SK-N-MC (cell line): ENCODE measurements at regions not wholly inside any gene's neighbourhood (a gene's known extent, or its start where the extent isn't known, plus 50 kb on each side); places are given as distances from the start of the nearest gene placed in this dataset.
A peak's percentile ranks its signal among the peaks of the same experiment; 100 is the strongest.

Experiments
- DNase-seq: peaks from one replicate; pipeline ENCODE4 v3.0.0-alpha.2; 2011; ENCODE audit warnings: low read depth, low spot score
- H3K27ac ChIP-seq: fragments of 200-600 bp; sonication (generic); 2 replicates; pipeline ENCODE4 v1.5.1; 2016; ENCODE audit warnings: mixed run types
- H3K36me3 ChIP-seq: fragments of 200-600 bp; sonication (generic); 2 replicates; pipeline ENCODE4 v1.6.1; 2017; ENCODE audit warnings: antibody characterized with exemption, low read length, mixed read lengths; ENCODE audit not compliant: insufficient read depth
- H3K4me3 ChIP-seq: fragments of 200-600 bp; sonication (generic); 2 replicates; pipeline ENCODE4 v1.5.1; 2016
- H3K9ac ChIP-seq: fragments of 200-600 bp; sonication (generic); 2 replicates; pipeline ENCODE4 v1.8.0; 2017; ENCODE audit warnings: mixed run types, mixed read lengths; ENCODE audit not compliant: insufficient read length
- H3K9me3 ChIP-seq: fragments of 200-600 bp; sonication (generic); 2 replicates; pipeline ENCODE4 v1.6.1; 2017; ENCODE audit warnings: low read depth, mild to moderate bottlenecking, antibody characterized with exemption, low read length, moderate library complexity, mixed read lengths
- EZH2 ChIP-seq: fragments of 200-600 bp; sonication (generic); IDR thresholded peaks from one replicate; pipeline ENCODE4 v1.6.1; 2017; ENCODE audit warnings: antibody characterized with exemption
- FOXP2 ChIP-seq: optimal IDR thresholded peaks from 2 replicates; pipeline ENCODE3; 2011; ENCODE audit warnings: mild to moderate bottlenecking, moderate library complexity; ENCODE audit not compliant: insufficient read depth; ENCODE audit errors: extremely low read length, control extremely low read depth
- POLR2AphosphoS5 ChIP-seq: IDR thresholded peaks from 2 replicates; pipeline ENCODE4 v1.6.1; 2012; ENCODE audit warnings: mild to moderate bottlenecking, low read depth, low read length, borderline replicate concordance

DNA sequence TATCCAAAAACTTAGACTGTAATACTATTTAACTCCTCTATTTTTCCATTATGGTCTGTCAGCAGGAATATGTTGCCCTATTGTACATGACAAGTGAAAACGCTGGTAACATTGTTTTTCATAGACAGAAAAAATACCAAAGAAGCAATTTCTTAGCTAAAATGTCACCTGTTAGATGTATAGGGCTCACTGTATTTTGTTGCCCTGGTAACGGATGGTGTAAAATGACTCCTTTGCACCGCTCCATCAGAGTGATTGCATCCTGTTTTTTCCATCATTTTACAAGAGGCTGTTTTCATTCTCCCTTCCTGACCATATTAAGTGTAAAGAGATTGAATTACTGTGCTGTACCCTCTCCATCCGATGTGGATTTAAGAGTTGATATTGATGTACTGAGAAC is 460.1 kb upstream of the TLE4 start:
- TF ChIP-seq EZH2, result no peak
- TF ChIP-seq FOXP2, result no peak
- no peak for TF ChIP-seq POLR2AphosphoS5
- Histone ChIP-seq H3K9ac (no peak overlapping the region), H3K4me3 (no peak overlapping the region), H3K9me3 (no peaks in the 10 kb centered on the region), H3K27ac (no peak overlapping the region), H3K36me3 (no peaks in the 10 kb centered on the region)
- DNase-seq, result no peak

DNA sequence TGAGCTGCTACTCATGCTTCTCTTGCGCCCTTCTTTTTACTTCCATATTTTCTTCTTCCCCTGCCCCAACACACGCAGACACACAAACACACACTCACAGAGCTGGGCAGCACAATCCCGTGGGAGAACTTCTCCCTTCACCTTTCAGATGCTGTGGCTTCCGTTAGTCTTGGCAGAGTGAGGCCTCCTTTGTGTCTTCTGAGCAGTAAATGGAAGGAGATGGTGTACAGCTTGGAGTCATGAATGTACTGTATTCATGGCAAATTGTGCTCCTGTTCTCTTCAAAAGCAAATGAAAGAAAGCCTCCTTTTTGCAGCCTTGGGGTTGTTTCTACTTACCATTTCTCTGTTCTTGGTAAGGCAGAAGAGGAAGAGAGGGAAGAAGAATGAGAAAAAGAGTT is 456.6 kb upstream of the TLE4 start:
- Histone ChIP-seq H3K27ac (no peak overlapping the region), H3K36me3 (no peaks in the 10 kb centered on the region), H3K4me3 (no peak overlapping the region), H3K9ac (no peak overlapping the region), H3K9me3 (no peaks in the 10 kb centered on the region)
- no peak for DNase-seq
- TF ChIP-seq FOXP2 (no peak), POLR2AphosphoS5 (no peak), EZH2 (no peak)

DNA sequence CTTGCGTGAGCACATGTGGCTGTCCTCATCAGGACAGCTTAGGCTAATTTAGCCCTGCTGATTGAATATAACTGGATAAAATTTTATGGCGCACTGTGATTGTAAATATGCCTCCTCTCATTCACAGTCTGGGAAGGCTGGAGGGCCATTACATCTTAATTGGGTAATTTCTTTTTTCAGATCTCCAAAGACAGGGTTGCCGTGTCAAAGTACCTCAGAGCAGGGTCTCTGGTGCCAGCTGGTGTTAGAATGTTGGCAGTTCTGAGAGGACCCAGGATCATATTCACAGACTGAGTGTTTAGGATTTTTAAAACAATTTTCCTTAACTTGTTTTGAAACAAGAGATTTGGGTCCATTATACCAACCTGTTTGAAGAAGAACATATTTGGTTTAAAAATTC is 455.7 kb upstream of the TLE4 start:
- H3K4me3 ChIP-seq, result no peak overlapping the region
- H3K27ac ChIP-seq, result no peak overlapping the region
- no peaks in the 10 kb centered on the region for H3K9me3 ChIP-seq
- TF ChIP-seq FOXP2 (no peak), EZH2 (no peak), POLR2AphosphoS5 (no peak)
- DNase-seq, result no peak
- no peak overlapping the region for H3K9ac ChIP-seq
- no peaks in the 10 kb centered on the region for H3K36me3 ChIP-seq

DNA sequence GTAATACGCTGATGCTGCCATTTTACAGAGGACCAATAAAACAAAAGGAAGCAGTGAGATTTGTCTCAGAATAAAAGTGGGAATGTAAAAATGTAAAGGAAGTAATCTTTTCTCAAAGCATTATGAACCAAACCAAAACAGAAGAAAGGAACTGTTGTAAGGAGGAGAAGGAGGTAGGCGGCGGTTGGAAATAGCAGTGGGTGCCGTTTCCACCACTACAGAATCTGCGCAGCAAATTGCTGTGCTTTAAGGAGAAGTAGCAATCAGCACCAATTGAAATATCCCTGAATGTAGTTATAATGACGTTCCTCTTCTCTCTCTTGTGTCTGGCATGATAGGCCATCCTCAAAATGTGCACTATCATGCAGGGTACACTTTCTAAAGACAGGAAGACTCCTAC is 455.1 kb upstream of the TLE4 start:
- no peak overlapping the region for H3K4me3 ChIP-seq
- no peak for DNase-seq
- H3K36me3 ChIP-seq, result no peaks in the 10 kb centered on the region
- H3K9me3 ChIP-seq, result no peaks in the 10 kb centered on the region
- no peak overlapping the region for H3K27ac ChIP-seq
- no peak overlapping the region for H3K9ac ChIP-seq
- TF ChIP-seq EZH2, result no peak
- no peak for TF ChIP-seq FOXP2
- TF ChIP-seq POLR2AphosphoS5, result no peak

DNA sequence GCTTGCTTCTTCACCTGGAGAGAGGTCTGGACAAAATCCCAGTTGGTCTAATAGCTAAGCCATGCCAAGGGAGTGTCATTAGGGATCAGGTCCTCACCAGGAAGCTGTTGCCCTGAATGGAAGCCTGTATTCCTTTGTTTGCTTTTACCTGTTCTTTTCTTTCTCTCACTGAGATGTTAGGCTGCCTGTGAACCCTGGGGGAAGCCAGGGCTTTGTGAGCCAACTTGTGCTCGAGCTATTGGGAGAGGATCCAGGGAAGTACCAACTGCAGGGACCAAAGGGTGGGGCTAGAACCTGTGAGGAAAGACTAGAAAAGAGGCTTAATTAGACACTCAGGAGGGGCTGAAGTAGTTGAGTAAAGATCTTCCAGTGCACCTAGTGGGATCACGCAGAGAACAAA is 451.2 kb upstream of the TLE4 start:
- Histone ChIP-seq H3K9ac (no peak overlapping the region), H3K36me3 (no peaks in the 10 kb centered on the region), H3K27ac (no peak overlapping the region), H3K4me3 (no peak overlapping the region), H3K9me3 (no peaks in the 10 kb centered on the region)
- DNase-seq, result no peak
- no peak for TF ChIP-seq EZH2
- TF ChIP-seq FOXP2, result no peak
- TF ChIP-seq POLR2AphosphoS5, result no peak

DNA sequence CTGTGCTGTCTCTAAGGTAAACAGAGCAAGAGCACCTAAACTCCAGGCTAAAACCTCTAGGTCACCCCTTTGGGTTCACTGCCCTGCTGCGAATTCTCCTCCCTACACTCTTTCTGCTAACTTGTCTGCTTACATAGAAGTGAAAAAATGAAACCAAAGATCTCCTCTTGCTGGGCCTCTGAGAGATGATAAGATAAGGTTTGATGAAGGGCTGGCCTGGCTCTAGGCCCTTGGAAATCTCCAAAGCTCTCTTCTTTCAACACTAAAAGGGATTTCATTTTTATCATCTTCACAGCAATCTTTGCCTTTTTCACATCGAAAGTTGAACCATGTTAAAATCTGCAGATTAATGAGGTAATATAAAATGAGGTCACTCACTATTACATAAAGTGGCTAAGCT is 450.8 kb upstream of the TLE4 start:
- DNase-seq, result no peak
- TF ChIP-seq FOXP2 (no peak), EZH2 (no peak), POLR2AphosphoS5 (no peak)
- Histone ChIP-seq H3K9ac (no peak overlapping the region), H3K9me3 (no peaks in the 10 kb centered on the region), H3K36me3 (no peaks in the 10 kb centered on the region), H3K4me3 (no peak overlapping the region), H3K27ac (no peak overlapping the region)

DNA sequence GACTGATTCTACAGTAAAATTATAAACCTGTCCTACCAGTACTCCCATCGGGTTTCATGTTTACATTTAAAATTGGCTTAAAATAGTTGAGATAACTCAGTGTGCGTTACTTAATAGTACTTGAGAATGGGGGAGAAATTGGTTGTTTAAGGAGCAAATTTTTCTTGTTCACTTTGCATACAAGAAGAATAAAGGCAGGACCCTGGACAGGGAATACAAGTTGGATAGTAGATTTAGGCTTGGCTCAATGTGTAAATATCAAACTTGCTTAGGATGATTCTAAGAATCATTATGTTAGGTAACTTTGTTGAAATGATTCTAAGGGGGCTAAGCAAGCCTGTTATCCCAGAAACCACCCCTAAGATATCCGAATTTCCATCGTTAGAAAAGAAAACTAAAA is 448.4 kb upstream of the TLE4 start:
- no peak for DNase-seq
- TF ChIP-seq EZH2, result no peak
- H3K4me3 ChIP-seq, result no peak overlapping the region
- no peak overlapping the region for H3K27ac ChIP-seq
- H3K9me3 ChIP-seq, result no peaks in the 10 kb centered on the region
- H3K36me3 ChIP-seq, result no peaks in the 10 kb centered on the region
- no peak overlapping the region for H3K9ac ChIP-seq

DNA sequence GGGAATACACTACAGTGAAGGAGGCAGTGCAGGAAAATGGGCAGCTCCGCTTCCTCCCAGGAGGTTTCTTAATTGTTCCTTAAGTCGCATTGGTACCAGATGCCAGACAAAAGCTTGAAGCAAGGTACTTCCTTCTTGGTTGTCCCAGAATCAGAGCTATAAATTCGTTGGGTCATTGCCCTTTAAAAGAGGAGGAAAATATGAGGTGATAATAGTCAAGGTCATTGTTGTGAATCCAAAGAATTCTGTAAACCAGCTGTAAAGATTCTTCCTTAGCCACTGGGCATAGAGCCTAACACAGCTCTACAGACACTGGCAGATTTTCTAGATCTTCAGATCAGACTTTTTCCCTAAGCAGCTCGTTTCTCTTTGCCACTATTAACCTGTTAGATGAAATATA is 444.1 kb upstream of the TLE4 start:
- Histone ChIP-seq H3K9me3 (no peaks in the 10 kb centered on the region), H3K27ac (no peak overlapping the region), H3K36me3 (no peaks in the 10 kb centered on the region), H3K9ac (no peak overlapping the region), H3K4me3 (no peak overlapping the region)
- no peak for DNase-seq
- TF ChIP-seq FOXP2, result no peak
- TF ChIP-seq POLR2AphosphoS5, result no peak
- TF ChIP-seq EZH2, result no peak

DNA sequence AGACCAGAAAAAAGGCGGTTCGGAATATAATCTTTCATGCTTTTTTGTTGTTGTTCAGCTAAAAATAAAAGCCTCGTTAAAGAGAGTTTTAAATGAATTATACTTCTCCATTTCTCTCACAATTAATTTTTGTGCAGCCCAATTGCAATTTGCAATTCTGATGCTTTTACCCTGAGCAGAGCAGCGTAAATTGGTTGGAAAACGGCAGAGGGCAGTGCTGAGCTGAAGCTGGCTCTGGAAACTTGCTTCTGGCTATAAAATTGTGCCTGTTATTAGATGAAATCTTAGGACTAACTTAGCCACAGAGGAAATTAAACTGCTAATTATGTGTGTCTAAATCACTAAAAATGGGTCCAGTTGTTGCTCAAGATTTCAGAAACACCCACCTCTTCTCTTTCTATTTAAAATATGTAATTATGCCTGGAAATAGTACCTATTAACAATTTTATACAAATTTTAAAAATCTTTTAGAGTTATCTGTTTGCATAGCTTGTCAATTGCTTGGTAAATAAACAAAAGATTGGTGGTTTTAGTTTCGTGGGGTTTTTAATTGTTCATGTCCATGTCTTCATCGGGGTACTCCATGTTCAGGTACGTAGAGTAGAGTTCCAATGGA is 441.8 kb upstream of the TLE4 start:
- no peak overlapping the region for H3K27ac ChIP-seq
- H3K9ac ChIP-seq, result no peak overlapping the region
- H3K4me3 ChIP-seq, result no peak overlapping the region
- DNase-seq, result peak; percentile 10
- TF ChIP-seq POLR2AphosphoS5, result no peak
- TF ChIP-seq EZH2, result no peak
- TF ChIP-seq FOXP2, result no peak
- H3K9me3 ChIP-seq, result no peaks in the 10 kb centered on the region
- H3K36me3 ChIP-seq, result no peaks in the 10 kb centered on the region
